HEK293T (cell line): ENCODE measurements at regions not wholly inside any gene's neighbourhood (a gene's known extent, or its start where the extent isn't known, plus 50 kb on each side); places are given as distances from the start of the nearest gene placed in this dataset.

Experiments used
- CTBP1 ChIP-seq: fragments of 450-650 bp; IDR thresholded peaks from 2 replicates; pipeline ENCODE4 v1.6.1; 2016; ENCODE audit warnings: borderline replicate concordance
- FOXA1 ChIP-seq: fragments of 450-650 bp; IDR thresholded peaks from 2 replicates; pipeline ENCODE4 v1.6.1; 2016; ENCODE audit warnings: mild to moderate bottlenecking
- NFRKB ChIP-seq: fragments of 450-650 bp; IDR thresholded peaks from 2 replicates; pipeline ENCODE4 v1.6.1; 2016; ENCODE audit warnings: mild to moderate bottlenecking, moderate library complexity
- SUZ12 ChIP-seq: fragments of 450-650 bp; IDR thresholded peaks from 2 replicates; pipeline ENCODE4 v1.6.1; 2016; ENCODE audit warnings: mild to moderate bottlenecking

DNA sequence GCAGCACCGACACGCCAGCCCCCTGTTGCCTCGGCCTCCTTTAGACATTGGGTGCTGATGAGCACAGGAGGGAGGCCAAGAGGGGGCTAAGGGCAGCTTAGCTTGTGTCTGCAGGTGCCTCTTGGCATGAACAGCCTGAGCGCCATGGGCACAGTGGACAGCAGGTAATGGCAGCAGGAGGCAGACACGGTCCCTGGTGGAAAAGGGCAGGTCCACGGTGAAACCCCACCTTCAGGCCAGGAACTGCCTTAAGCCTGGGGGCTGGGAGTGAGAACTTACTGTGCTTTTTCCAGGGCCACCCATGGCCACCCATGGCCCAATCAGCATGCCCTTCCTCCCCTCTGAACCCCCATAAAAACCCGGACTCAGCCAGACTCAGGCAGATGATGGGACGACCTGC lies 633.4 kb upstream of the TMEFF2 start:
- no peak for TF ChIP-seq FOXA1
- TF ChIP-seq NFRKB, result no peak
- no peak for TF ChIP-seq CTBP1
- no peak for TF ChIP-seq SUZ12
